Gastrocnemius medialis (tissue), 4 donors: ENCODE measurements at regions not wholly inside any gene's neighbourhood (a gene's known extent, or its start where the extent isn't known, plus 50 kb on each side); places are given as distances from the start of the nearest gene placed in this dataset.

Source experiments
- CTCF ChIP-seq, 5 experiments: fragments of 450-650 bp in 3 of 5; fragments of 200-600 bp in 2 of 5; sonication (generic) in 2 of 5; IDR thresholded peaks in 4 of 5; conservative IDR thresholded peaks in 1 of 5; 1 replicate in 4 of 5; 2 replicates in 1 of 5; pipeline ENCODE4 v1.5.1; 2016 to 2019; ENCODE audit warnings: antibody characterized with exemption in 5 of 5, mild to moderate bottlenecking in 3 of 5, moderate library complexity in 3 of 5
- POLR2A ChIP-seq, 2 donors: fragments of 450-650 bp; IDR thresholded peaks; one replicate each; pipeline ENCODE4 v1.6.1; 2017; ENCODE audit warnings: antibody characterized with exemption in 2 of 2, mild to moderate bottlenecking in 2 of 2, moderate library complexity in 2 of 2

GRCh38 chr2:58636872-58637271, 395.7 kb upstream of the FANCL start:
- TF ChIP-seq CTCF (IDR thresholded peaks at IDR 0.05 in 4 of 5, conservative IDR thresholded peaks at IDR 0.05 in 1 of 5) (no peak), POLR2A (IDR thresholded peaks at IDR 0.05) (no peak)
